K562 (cell line): ENCODE measurements at regions not wholly inside any gene's neighbourhood (a gene's known extent, or its start where the extent isn't known, plus 50 kb on each side); places are given as distances from the start of the nearest gene placed in this dataset.

Source experiments
- ATAC-seq: fragments of 200-7000 bp; cut with Tn5 transposase; 3 replicates; pipeline ENCODE4 v1.9.1; 2020; ENCODE audit warnings: moderate library complexity
- BruUV-seq: library from RNA; stranded (reverse); fragments of 400-500 nt; replicated peaks from 2 replicates; lab custom pipeline; 2021; lab: Mats Ljungman, UMichigan
- CTCF ChIA-PET: fragments of 300-600 bp; formaldehyde crosslinking; extraction: SDS; loops from one replicate; lab custom pipeline; 2021; ENCODE audit warnings: low intra/inter-chr PET ratio; lab: Yijun Ruan, JAX
- POLR2A ChIA-PET: fragments of 300-600, 350-650 bp; sonication (Branson Sonifier 250); formaldehyde crosslinking; extraction: SDS; loops from one replicate; lab custom pipeline; 2021; ENCODE audit warnings: antibody characterized with exemption, inconsistent platforms; lab: Yijun Ruan, JAX
- DNase-seq, 4 experiments: peaks; one replicate each; pipeline versions ENCODE4 v3.0.0 to v3.0.0-alpha.2; 2011 to 2018; ENCODE audit warnings: low spot score in 3 of 4, mixed read lengths in 3 of 4; ENCODE audit errors: extremely low read depth in 1 of 4
- FAIRE-seq: peaks from 2 replicates; lab custom pipeline; 2011; peaks lifted over from hg19 to GRCh38; lab: Jason Lieb, UNC
- H2AFZ ChIP-seq: 2 replicates; pipeline ENCODE4 v1.6.0; 2011; ENCODE audit warnings: low read depth, low read length, control low read depth, inconsistent platforms
- H3K27ac ChIP-seq: fragments of 200-600 bp; 3 replicates; pipeline ENCODE4 v1.8.0; 2011; ENCODE audit warnings: low read depth, mild to moderate bottlenecking, control low read depth, inconsistent platforms, low read length, moderate library complexity, mixed read lengths; ENCODE audit errors: extremely low read depth
- H3K27me3 ChIP-seq, 2 experiments: fragments of 300-600 bp in 1 of 2; 2 replicates in 1 of 2; 3 replicates in 1 of 2; pipeline versions ENCODE4 v1.6.0 to v1.8.0; 2011; ENCODE audit warnings: inconsistent platforms in 2 of 2, low read length in 2 of 2, mild to moderate bottlenecking in 1 of 2, mixed read lengths in 1 of 2, moderate library complexity in 1 of 2; ENCODE audit not compliant: control insufficient read depth in 2 of 2, insufficient read depth in 2 of 2
- H3K36me3 ChIP-seq: fragments of 300-600 bp; 3 replicates; pipeline ENCODE4 v1.8.0; 2011; ENCODE audit warnings: mild to moderate bottlenecking, low read length, inconsistent platforms; ENCODE audit not compliant: control insufficient read depth, insufficient read depth
- H3K4me1 ChIP-seq, 2 experiments: fragments of 200-600 bp in 1 of 2; replicated peaks in 1 of 2; 2 replicates in 1 of 2; 3 replicates in 1 of 2; pipeline versions ENCODE4 v1.5.1 to v1.8.0; 2011; ENCODE audit warnings: inconsistent platforms in 2 of 2, low read length in 2 of 2, mild to moderate bottlenecking in 1 of 2, mixed read lengths in 1 of 2, moderate library complexity in 1 of 2; ENCODE audit not compliant: control insufficient read depth in 2 of 2, insufficient read depth in 2 of 2
- H3K4me2 ChIP-seq: 2 replicates; pipeline ENCODE4 v1.6.1; 2011; ENCODE audit warnings: low read length, control low read depth, inconsistent platforms, mixed read lengths; ENCODE audit not compliant: insufficient read depth
- H3K4me3 ChIP-seq: fragments of 200-600 bp; sonication (generic), shearing (Covaris generic); 2 replicates; pipeline ENCODE4 v1.5.1; 2016; ENCODE audit warnings: control low read depth, inconsistent platforms
- H3K79me2 ChIP-seq: fragments of 200-600 bp; 3 replicates; pipeline ENCODE4 v1.8.0; 2011; ENCODE audit warnings: low read length, inconsistent platforms; ENCODE audit not compliant: control insufficient read depth, insufficient read depth
- H3K9ac ChIP-seq, 2 experiments: 2 replicates each; pipeline versions ENCODE4 v1.6.0 to v1.6.1; 2011; ENCODE audit warnings: low read depth in 2 of 2, low read length in 2 of 2, control low read depth in 1 of 2, inconsistent platforms in 1 of 2, mild to moderate bottlenecking in 1 of 2, mixed read lengths in 1 of 2; ENCODE audit not compliant: insufficient read depth in 1 of 2
- H3K9me1 ChIP-seq: one replicate; pipeline ENCODE4 v1.6.0; 2011; ENCODE audit warnings: inconsistent platforms, mild to moderate bottlenecking, low read length, moderate library complexity; ENCODE audit not compliant: control insufficient read depth, insufficient read depth
- H3K9me3 ChIP-seq: replicated peaks from 2 replicates; pipeline ENCODE4 v1.5.1; 2011; ENCODE audit warnings: low read depth, low read length, inconsistent platforms; ENCODE audit not compliant: control insufficient read depth, insufficient read depth
- H4K20me1 ChIP-seq: replicated peaks from 2 replicates; pipeline ENCODE4 v1.6.1; 2011; ENCODE audit warnings: low read length, inconsistent platforms, mixed read lengths; ENCODE audit not compliant: control insufficient read depth, insufficient read depth
- CREB3 ChIP-seq: fragments of 450-650 bp; conservative IDR thresholded peaks from 2 replicates; pipeline ENCODE4 v1.6.1; 2016; ENCODE audit warnings: missing genetic modification characterization, low read depth, mild to moderate bottlenecking, missing compliant biosample characterization, moderate library complexity
- CUX1 ChIP-seq: fragments of 200-800 bp; sonication (Bioruptor generic); IDR thresholded peaks from 2 replicates; pipeline ENCODE4 v1.6.1; 2016; ENCODE audit warnings: missing genetic modification characterization, missing compliant biosample characterization
- FOXA3 ChIP-seq, 2 experiments: fragments of 450-650 bp in 1 of 2; sonication (generic) in 1 of 2; formaldehyde crosslinking; IDR thresholded peaks in 1 of 2; conservative IDR thresholded peaks in 1 of 2; 2 replicates each; pipeline versions ENCODE4 v1.4.0 to v1.8.0; 2020 to 2022; ENCODE audit warnings: mild to moderate bottlenecking in 2 of 2, missing genetic modification reagents in 1 of 2
- HDAC1 ChIP-seq, 2 experiments: fragments of 450-650 bp; IDR thresholded peaks; 2 replicates each; pipeline ENCODE4 v1.6.1; 2016 to 2017; ENCODE audit warnings: inconsistent platforms in 1 of 2, mild to moderate bottlenecking in 1 of 2, moderate library complexity in 1 of 2
- KLF1 ChIP-seq: fragments of 450-650 bp; IDR thresholded peaks from 2 replicates; pipeline ENCODE4 v1.6.1; 2016; ENCODE audit warnings: missing genetic modification characterization, missing compliant biosample characterization
- OTX1 ChIP-seq: fragments of 450-650 bp; formaldehyde crosslinking; IDR thresholded peaks from 2 replicates; pipeline ENCODE4 v1.4.0; 2022; ENCODE audit warnings: mild to moderate bottlenecking
- SOX6 ChIP-seq: fragments of 450-650 bp; IDR thresholded peaks from 2 replicates; pipeline ENCODE4 v1.6.1; 2014; ENCODE audit warnings: mild to moderate bottlenecking
- SRSF3 ChIP-seq: fragments of 200-400 bp; formaldehyde crosslinking; IDR thresholded peaks from 2 replicates; pipeline ENCODE4 v1.6.1; 2016; ENCODE audit warnings: mild to moderate bottlenecking, low read length, moderate library complexity; ENCODE audit not compliant: insufficient read depth
- ZNF232 ChIP-seq: sonication (generic); formaldehyde crosslinking; IDR thresholded peaks from 2 replicates; pipeline ENCODE4 v1.8.0; 2022; ENCODE audit warnings: mild to moderate bottlenecking, missing genetic modification reagents
- WGBS: fragments of 100-300 bp; shearing (Covaris generic); methylation state at CpG from one replicate; pipeline ENCODE4 v1.1.6; 2016; ENCODE audit warnings: low coverage, mixed read lengths; ENCODE audit not compliant: insufficient coverage; ENCODE audit errors: missing lambda C conversion rate; 5-methylcytosine and 5-hydroxymethylcytosine counted together
- in situ Hi-C: fragments of 300-500 bp; cut with MboI; formaldehyde crosslinking; loops from 4 replicates; pipeline ENCODE4 v1.15.0; 2018; ENCODE audit warnings: inconsistent platforms, mixed read lengths
- intact Hi-C: fragments of 100-400 bp; cut with micrococcal nuclease; formaldehyde crosslinking; loops from 2 replicates; pipeline ENCODE4 v1.14.2; 2022
- TF ChIP-seq, protein P1 (sequence below), 2 experiments: fragments of 450-650 bp; conservative IDR thresholded peaks; 2 replicates each; pipeline ENCODE4 v1.6.1; 2017; ENCODE audit warnings: mild to moderate bottlenecking in 2 of 2, moderate library complexity in 2 of 2
- TF ChIP-seq, protein P2 (sequence below): fragments of 250-450 bp; sonication (Bioruptor Pico); IDR thresholded peaks from 2 replicates; pipeline ENCODE4 v1.5.0; 2022; ENCODE audit warnings: mild to moderate bottlenecking

DNA sequence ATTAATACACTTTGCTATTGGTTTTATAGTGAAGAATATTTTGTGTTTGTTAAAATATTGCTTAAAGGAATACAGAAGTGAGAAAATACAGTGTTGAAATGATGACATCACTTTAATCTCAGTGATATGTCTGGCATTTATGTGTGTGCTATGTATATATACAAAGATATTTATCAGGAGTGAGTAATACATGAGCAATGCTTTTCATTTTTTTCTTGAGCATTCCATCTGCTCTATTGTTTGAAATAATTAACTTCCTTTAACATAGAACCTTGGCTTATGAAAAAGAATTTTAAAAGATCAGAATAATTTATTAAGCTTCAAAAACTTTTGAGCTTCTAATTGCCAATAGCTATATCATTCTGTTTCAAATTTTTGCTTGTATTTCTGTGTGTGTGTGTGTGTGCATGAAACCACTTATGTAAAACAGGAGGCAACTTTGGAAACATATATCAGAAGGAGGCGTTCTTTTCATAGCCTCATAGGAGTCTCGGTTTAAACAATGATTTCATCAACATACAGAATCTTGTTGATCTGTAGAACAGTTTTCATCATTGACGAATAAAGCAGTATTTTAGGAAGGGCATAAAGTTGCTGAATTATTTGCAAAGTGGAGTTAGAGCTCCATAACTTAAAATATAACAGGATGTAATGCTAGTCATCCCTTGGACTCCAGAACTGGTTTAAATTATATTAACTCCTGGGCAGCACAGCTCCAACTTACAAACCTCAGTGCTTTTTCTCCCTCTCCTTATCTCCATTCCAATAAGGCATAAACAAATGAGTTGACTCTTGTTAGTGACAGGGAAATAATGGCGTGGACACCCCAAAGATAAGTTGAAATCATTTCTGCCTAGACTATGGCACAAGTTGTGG is 228.4 kb upstream of the DGKB start:
- Histone ChIP-seq H3K9ac (no peak overlapping the region), H2AFZ (no peak overlapping the region), H3K4me1 (no peaks in the 10 kb centered on the region), H3K4me3 (no peak overlapping the region), H3K9me3 (no peaks in the 10 kb centered on the region; the same call in 1 of the 2 replicates), H3K4me2 (no peak overlapping the region), H4K20me1 (no peaks in the 10 kb centered on the region), H3K79me2 (no peaks in the 10 kb centered on the region), H3K27me3 (no peaks in the 10 kb centered on the region), H3K27ac (no peak overlapping the region), H3K9me1 (no peaks in the 10 kb centered on the region), H3K36me3 (no peaks in the 10 kb centered on the region)
- WGBS = 1% methylated on average over 4 of the region's 4 CpGs
- POLR2A ChIA-PET = no interaction called here
- intact Hi-C loops = no loop called here
- ATAC-seq (no peak), DNase-seq (no peak), FAIRE-seq (no peak)
- no TSS peak for BruUV-seq
- in situ Hi-C loops = no loop called here
- CTCF ChIA-PET = no interaction called here
- TF ChIP-seq, protein P1, sequence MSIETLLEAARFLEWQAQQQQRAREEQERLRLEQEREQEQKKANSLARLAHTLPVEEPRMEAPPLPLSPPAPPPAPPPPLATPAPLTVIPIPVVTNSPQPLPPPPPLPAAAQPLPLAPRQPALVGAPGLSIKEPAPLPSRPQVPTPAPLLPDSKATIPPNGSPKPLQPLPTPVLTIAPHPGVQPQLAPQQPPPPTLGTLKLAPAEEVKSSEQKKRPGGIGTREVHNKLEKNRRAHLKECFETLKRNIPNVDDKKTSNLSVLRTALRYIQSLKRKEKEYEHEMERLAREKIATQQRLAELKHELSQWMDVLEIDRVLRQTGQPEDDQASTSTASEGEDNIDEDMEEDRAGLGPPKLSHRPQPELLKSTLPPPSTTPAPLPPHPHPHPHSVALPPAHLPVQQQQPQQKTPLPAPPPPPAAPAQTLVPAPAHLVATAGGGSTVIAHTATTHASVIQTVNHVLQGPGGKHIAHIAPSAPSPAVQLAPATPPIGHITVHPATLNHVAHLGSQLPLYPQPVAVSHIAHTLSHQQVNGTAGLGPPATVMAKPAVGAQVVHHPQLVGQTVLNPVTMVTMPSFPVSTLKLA (conservative IDR thresholded peaks at IDR 0.05) = no peak
- TF ChIP-seq KLF1 (tag) (no peak), OTX1 (CRISPR knock-in tag) (no peak), CREB3 (tag) (no peak), CUX1 (CRISPR knock-in tag) (no peak), SRSF3 (no peak), HDAC1 (IDR thresholded peaks at IDR 0.05) (no peak), SOX6 (no peak), ZNF232 (CRISPR knock-in tag) (no peak), FOXA3 (CRISPR knock-in tag; conservative IDR thresholded peaks at IDR 0.05 in 1 of 2, IDR thresholded peaks at IDR 0.05 in 1 of 2) (no peak)
- TF ChIP-seq, protein P2, sequence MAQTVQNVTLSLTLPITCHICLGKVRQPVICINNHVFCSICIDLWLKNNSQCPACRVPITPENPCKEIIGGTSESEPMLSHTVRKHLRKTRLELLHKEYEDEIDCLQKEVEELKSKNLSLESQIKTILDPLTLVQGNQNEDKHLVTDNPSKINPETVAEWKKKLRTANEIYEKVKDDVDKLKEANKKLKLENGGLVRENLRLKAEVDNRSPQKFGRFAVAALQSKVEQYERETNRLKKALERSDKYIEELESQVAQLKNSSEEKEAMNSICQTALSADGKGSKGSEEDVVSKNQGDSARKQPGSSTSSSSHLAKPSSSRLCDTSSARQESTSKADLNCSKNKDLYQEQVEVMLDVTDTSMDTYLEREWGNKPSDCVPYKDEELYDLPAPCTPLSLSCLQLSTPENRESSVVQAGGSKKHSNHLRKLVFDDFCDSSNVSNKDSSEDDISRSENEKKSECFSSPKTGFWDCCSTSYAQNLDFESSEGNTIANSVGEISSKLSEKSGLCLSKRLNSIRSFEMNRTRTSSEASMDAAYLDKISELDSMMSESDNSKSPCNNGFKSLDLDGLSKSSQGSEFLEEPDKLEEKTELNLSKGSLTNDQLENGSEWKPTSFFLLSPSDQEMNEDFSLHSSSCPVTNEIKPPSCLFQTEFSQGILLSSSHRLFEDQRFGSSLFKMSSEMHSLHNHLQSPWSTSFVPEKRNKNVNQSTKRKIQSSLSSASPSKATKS (CRISPR knock-in tag) = no peak
